Gastroesophageal sphincter (tissue), 4 donors: ENCODE measurements at regions not wholly inside any gene's neighbourhood (a gene's known extent, or its start where the extent isn't known, plus 50 kb on each side); places are given as distances from the start of the nearest gene placed in this dataset.

ENCODE experiments used
- ATAC-seq: fragments of 150-250 bp; one replicate; pipeline ENCODE4 v1.9.1; 2016; ENCODE audit warnings: mild to moderate bottlenecking, moderate library complexity
- H3K27ac ChIP-seq, 4 donors: fragments of 200-600 bp; sonication (generic) in 3 of 4; 1 replicate in 3 of 4; 2 replicates in 1 of 4; pipeline ENCODE4 v1.5.1; 2016 to 2019
- H3K27me3 ChIP-seq: fragments of 200-600 bp; sonication (generic); one replicate; pipeline ENCODE4 v1.5.1; 2019
- H3K36me3 ChIP-seq, 2 donors: fragments of 200-600 bp; sonication (generic); one replicate each; pipeline ENCODE4 v1.5.1; 2019; ENCODE audit warnings: control low read depth in 1 of 2
- H3K4me1 ChIP-seq, 3 donors: fragments of 200-600 bp; sonication (generic); 1 replicate in 2 of 3; 2 replicates in 1 of 3; pipeline ENCODE4 v1.5.1; 2016 to 2019; ENCODE audit warnings: control low read depth in 2 of 3
- H3K4me3 ChIP-seq, 2 donors: fragments of 200-600 bp; sonication (generic); one replicate each; pipeline ENCODE4 v1.5.1; 2019; ENCODE audit warnings: mild to moderate bottlenecking in 1 of 2, moderate library complexity in 1 of 2
- H3K9me3 ChIP-seq, 3 donors: fragments of 200-600 bp; sonication (generic); one replicate each; pipeline ENCODE4 v1.5.1; 2017 to 2019; ENCODE audit warnings: control low read depth in 2 of 3
- EP300 ChIP-seq: sonication (generic); formaldehyde crosslinking; IDR thresholded peaks from one replicate; pipeline ENCODE4 v1.6.1; 2017; ENCODE audit warnings: antibody characterized with exemption, mild to moderate bottlenecking
- POLR2A ChIP-seq, 2 donors: fragments of 450-650 bp; IDR thresholded peaks; one replicate each; pipeline ENCODE4 v1.6.1; 2017; ENCODE audit warnings: antibody characterized with exemption in 2 of 2, mild to moderate bottlenecking in 2 of 2, moderate library complexity in 1 of 2
- POLR2AphosphoS5 ChIP-seq: sonication (generic); formaldehyde crosslinking; IDR thresholded peaks from one replicate; pipeline ENCODE4 v1.6.1; 2017; ENCODE audit warnings: antibody characterized with exemption
- WGBS, 2 donors: methylation state at CpG; one replicate each; pipeline ENCODE4 v1.1.5; 2018; ENCODE audit warnings: low coverage in 1 of 2; 5-methylcytosine and 5-hydroxymethylcytosine counted together
- TF ChIP-seq, protein P1 (sequence below), 4 experiments: fragments of 200-600 bp in 2 of 4; fragments of 450-650 bp in 2 of 4; sonication (generic) in 1 of 4; IDR thresholded peaks; one replicate each; pipeline ENCODE4 v1.5.1; 2017 to 2019; ENCODE audit warnings: antibody characterized with exemption in 4 of 4, mild to moderate bottlenecking in 2 of 4, moderate library complexity in 2 of 4

- H3K27ac ChIP-seq, result no peak overlapping the region
- H3K4me3 ChIP-seq, result no peak overlapping the region
- no peak for ATAC-seq
- H3K9me3 ChIP-seq, result no peaks in the 10 kb centered on the region
- H3K4me1 ChIP-seq, result no peaks in the 10 kb centered on the region
- H3K36me3 ChIP-seq, result no peaks in the 10 kb centered on the region
- 67 to 80% methylated on average over 1 of the region's 1 CpG for WGBS, 2 donors
- TF ChIP-seq POLR2AphosphoS5 (no peak), EP300 (no peak), POLR2A (IDR thresholded peaks at IDR 0.05) (no peak)
- TF ChIP-seq, protein P1, sequence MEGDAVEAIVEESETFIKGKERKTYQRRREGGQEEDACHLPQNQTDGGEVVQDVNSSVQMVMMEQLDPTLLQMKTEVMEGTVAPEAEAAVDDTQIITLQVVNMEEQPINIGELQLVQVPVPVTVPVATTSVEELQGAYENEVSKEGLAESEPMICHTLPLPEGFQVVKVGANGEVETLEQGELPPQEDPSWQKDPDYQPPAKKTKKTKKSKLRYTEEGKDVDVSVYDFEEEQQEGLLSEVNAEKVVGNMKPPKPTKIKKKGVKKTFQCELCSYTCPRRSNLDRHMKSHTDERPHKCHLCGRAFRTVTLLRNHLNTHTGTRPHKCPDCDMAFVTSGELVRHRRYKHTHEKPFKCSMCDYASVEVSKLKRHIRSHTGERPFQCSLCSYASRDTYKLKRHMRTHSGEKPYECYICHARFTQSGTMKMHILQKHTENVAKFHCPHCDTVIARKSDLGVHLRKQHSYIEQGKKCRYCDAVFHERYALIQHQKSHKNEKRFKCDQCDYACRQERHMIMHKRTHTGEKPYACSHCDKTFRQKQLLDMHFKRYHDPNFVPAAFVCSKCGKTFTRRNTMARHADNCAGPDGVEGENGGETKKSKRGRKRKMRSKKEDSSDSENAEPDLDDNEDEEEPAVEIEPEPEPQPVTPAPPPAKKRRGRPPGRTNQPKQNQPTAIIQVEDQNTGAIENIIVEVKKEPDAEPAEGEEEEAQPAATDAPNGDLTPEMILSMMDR (IDR thresholded peaks at IDR 0.05), result no peak
- H3K27me3 ChIP-seq, result no peaks in the 10 kb centered on the region
Observed at GRCh38 chr9:29043072-29043471, 1469.8 kb upstream of the C9orf72 start.

DNA sequence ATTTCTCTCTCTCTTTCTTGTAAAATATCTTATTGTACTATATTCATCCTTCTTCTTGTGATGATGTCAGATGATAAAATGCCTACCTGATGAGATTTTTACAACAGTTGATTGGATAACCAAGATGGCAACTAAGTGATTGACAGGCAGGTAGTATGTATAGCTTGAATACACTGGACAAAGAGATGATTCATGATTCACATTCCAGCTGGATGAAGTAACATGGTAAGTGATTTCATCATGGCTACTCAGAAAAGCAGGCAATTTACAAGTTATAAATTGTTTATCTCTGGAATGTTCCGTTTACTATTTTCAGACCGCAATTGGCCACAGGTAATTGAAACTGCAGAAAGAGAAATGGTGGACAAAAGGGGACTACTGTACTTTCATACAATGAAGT, 1471.7 kb upstream of the C9orf72 start:
- no peaks in the 10 kb centered on the region for H3K36me3 ChIP-seq
- no peak overlapping the region for H3K4me3 ChIP-seq
- no peak overlapping the region for H3K27ac ChIP-seq
- WGBS, 2 donors, result 40 to 49% methylated on average over 1 to 2 of the region's 2 CpGs
- no peak for ATAC-seq
- no peaks in the 10 kb centered on the region for H3K9me3 ChIP-seq
- H3K27me3 ChIP-seq, result no peaks in the 10 kb centered on the region
- no peak for TF ChIP-seq POLR2A (IDR thresholded peaks at IDR 0.05)
- H3K4me1 ChIP-seq, result no peaks in the 10 kb centered on the region

DNA sequence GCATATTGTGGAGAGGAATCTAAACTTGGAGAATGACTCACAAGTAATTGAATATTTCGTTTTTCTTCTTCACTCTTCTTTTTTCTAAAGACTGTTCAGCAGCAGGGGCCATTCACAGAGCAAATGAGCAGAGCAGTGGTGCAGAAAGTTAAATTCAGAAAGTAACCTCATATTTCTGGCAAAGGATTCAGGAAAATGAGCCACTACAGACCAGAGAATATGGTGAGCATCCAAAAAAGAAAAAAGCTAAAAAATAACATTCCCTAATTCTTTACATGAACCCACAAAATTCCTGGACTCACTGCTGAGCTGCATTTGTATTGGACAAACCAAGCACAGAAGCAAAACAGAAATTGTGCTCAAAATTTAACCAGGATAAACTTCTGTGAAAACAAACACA, 1486.8 kb upstream of the C9orf72 start:
- H3K4me1 ChIP-seq, result no peaks in the 10 kb centered on the region
- H3K27ac ChIP-seq, result no peak overlapping the region
- no peaks in the 10 kb centered on the region for H3K36me3 ChIP-seq
- H3K27me3 ChIP-seq, result no peaks in the 10 kb centered on the region
- TF ChIP-seq EP300 (no peak), POLR2AphosphoS5 (no peak), POLR2A (IDR thresholded peaks at IDR 0.05) (no peak)
- TF ChIP-seq, protein P1 (IDR thresholded peaks at IDR 0.05), result no peak
- no peak overlapping the region for H3K4me3 ChIP-seq
- ATAC-seq, result no peak
- H3K9me3 ChIP-seq, result no peaks in the 10 kb centered on the region
- 18 to 30% methylated on average over 1 of the region's 1 CpG for WGBS, 2 donors

- Histone ChIP-seq H3K36me3 (no peaks in the 10 kb centered on the region), H3K4me3 (no peak overlapping the region), H3K4me1 (no peaks in the 10 kb centered on the region), H3K27ac (no peak overlapping the region), H3K27me3 (no peaks in the 10 kb centered on the region), H3K9me3 (no peaks in the 10 kb centered on the region)
- 10 to 15% methylated on average over 1 of the region's 1 CpG for WGBS, 2 donors
- ATAC-seq, result no peak
- TF ChIP-seq, protein P1 (IDR thresholded peaks at IDR 0.05), result no peak
- TF ChIP-seq EP300 (no peak), POLR2A (IDR thresholded peaks at IDR 0.05) (no peak), POLR2AphosphoS5 (no peak)
Observed at GRCh38 chr9:29062446-29062845, 1489.2 kb upstream of the C9orf72 start.

GRCh38 chr9:29063031-29063430, 1489.8 kb upstream of the C9orf72 start:
- 82 to 90% methylated on average over 1 of the region's 1 CpG for WGBS, 2 donors

More at GRCh38 chr9:29063031-29063430, 1489.8 kb upstream of the C9orf72 start:
- TF ChIP-seq EP300 (no peak), POLR2A (IDR thresholded peaks at IDR 0.05) (no peak), POLR2AphosphoS5 (no peak)
- TF ChIP-seq, protein P1 (IDR thresholded peaks at IDR 0.05), result no peak
- Histone ChIP-seq H3K36me3 (no peaks in the 10 kb centered on the region), H3K4me1 (no peaks in the 10 kb centered on the region), H3K27me3 (no peaks in the 10 kb centered on the region), H3K27ac (no peak overlapping the region), H3K9me3 (no peaks in the 10 kb centered on the region), H3K4me3 (no peak overlapping the region)
- no peak for ATAC-seq
